ENCODE measurements at regions not wholly inside any gene's neighbourhood (a gene's known extent, or its start where the extent isn't known, plus 50 kb on each side); places are given as distances from the start of the nearest gene placed in this dataset.

DNA sequence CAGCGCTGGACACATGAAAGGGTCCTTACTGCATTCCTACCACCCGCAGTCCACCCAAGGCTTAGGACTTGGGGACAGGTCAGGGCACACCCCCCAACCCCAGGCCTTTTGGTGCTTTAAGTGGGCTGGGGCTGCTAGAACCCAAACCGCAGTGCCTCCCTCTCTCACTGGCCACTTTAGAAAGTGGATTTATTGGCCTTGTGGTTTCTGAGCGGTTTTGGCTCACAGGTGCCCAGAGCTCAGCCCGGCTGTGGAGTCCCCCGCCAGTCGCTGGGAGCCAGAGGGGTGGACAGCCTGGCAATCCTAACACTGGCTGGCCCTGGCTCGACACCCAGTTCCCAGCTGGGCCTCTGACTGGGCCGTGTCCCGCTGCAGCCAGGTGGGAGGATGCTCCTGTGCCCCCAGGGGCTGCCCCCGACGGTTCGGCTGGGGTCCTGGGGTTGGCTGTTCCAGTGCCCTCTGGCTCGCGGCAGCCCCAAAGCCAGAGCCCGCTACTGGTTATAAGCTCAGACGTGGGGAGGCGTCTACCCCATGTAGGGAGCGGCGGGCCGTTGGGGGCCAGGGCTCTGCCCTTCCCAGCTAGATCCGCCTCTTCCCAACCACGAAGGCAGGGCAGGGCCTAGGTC lies 65.2 kb upstream of the RNU6ATAC start:
- DNase-seq: no peak

GRCh38 chr9:134230092-134230941 lies 66.0 kb upstream of the RNU6ATAC start:
- DNase-seq: no peak

GRCh38 chr9:134230942-134231325 lies 66.6 kb upstream of the RNU6ATAC start:
- DNase-seq: no peak

DNA sequence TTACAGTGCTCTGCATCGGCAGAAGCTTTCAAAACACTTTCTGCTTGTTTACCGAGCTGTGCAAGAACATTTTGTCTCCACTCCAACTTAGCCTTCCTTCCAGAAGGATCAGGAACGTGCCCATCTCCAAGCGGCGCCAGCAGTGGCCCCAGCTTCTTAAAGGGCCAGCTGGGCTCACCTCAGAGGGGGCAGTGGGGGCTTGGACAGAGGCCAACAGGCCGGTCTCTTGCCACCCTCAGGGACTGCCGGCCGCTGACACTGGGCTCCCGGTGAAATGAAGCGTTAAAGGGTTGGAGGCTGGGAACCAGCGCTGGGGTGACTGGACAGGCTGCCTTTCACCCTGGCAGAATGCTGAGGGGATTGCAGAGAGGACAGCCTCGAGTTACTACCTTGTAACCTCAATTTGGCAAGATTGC lies 67.0 kb upstream of the RNU6ATAC start:
- DNase-seq: no peak

- no peak for DNase-seq
These were observed 67.4 kb upstream of the RNU6ATAC start for GRCh38 chr9:134231767-134232166.

DNA sequence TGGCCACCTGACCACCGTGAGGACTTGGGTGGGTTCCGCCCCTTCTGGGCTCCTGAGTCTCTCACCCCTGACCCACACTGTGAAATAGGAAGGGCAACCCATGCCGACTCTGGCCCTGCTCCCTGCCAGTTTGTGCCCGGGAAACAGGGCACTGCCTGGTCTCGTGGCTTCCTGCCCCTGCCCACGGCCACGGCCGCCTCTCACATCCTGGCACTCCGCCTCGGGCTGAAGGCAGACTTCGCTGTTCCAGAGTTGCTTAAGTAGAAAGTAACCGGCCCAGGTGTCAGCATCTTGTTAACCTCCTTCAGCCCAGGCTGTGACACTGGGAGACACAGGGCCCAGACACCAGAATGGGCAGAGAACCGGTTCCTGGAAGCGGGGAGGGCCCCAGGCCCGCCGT lies 68.7 kb upstream of the RNU6ATAC start:
- no peak for DNase-seq

- no peak for DNase-seq
These were observed 69.8 kb upstream of the RNU6ATAC start for GRCh38 chr9:134234001-134234660.

DNA sequence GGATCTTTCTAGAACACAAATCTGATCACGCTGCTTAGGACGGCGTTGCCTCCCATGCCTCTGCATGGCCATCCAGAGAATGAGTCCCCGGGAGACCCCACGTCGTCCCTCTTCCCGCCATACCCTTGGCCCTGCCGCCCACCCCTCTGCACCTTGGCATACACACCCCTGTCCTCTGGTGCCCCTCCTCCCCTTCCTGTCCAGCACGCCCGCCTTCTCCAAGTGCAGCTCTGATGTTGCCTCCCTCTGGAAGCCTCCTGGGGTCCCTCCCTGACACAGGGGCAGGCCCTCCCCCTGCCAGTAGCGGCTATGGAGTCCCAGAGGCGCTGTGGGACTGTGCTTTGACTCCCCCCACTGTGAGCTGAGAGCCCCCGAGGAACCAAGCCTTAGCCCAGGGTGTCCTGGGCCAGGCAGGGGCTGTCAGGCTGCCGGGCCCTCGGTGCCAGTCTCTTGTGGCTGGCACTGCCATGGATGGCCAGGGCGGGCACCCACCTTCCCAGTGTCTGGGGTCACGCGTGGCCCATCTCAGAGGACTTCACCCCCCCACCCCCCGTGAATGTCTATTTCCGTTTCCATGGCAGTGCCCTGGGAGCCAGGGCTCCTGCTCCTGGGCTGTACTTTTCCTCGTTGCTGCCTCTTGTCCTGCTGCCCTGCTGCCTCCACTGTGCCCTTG lies 70.5 kb upstream of the RNU6ATAC start:
- DNase-seq: no peak

DNA sequence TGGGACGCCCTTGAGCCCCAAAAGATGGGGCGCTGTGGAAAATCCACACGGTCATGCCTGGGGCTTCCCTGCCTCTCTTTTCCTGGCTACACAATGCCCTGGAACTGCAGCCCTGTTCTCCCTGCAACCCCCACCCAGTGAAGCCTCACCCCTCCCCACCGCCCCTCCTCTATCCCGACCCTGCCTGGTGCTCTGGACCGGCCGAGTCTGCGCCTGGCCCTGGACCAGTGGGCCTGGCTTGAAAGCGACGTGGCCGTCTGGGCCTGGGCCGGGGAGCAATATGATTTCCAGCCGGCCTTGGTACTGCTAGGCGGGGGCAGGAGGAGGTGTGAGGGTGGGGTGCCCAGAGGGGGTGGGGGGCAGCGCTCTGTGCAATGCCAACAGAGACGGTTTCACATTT lies 71.0 kb upstream of the RNU6ATAC start:
- DNase-seq: no peak

GRCh38 chr9:134236001-134236421 lies 71.6 kb upstream of the RNU6ATAC start:
- no peak for DNase-seq

- DNase-seq: no peak
These were observed 72.7 kb upstream of the RNU6ATAC start for GRCh38 chr9:134236935-134237629.

- DNase-seq: no peak
These were observed 73.4 kb upstream of the RNU6ATAC start for GRCh38 chr9:134237630-134238265.

DNA sequence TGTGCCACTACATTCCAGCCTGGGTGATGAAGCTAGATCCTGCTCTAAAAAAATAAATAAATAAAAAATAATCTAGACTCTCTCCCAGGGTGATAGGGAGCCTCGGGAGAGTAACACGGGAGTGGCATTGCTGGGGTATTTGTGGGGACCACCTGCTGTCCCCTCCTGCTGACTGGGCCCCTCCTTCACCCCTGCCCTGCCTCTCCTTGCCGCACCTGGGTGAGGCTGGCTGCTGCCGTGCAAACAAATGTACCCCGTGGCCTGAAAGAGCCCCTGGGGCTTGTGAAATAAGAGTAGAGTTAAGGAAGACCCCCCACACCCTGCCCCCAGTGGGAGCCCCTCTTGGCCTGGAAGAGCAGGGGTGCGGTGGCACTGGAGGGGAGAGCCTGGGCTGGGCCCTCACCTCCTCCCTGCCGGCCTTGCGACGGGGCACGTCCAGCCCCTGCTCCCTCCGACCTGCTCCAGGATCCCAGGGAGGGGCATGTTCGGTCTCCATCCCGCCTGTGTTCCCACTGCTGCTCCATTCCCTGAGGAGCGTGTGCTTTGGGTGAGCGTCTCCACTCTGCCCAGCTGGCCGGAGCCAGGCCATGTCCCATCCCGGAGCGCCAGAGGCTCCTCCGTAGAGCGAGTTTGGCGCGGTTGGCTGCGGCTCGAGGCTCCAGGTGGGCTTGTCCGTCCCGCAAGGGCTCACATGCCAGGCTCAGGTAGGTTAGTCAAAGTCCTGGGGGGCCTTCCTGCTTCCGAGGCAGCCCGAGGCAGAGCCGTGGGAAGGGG lies 75.0 kb upstream of the RNU6ATAC start:
- DNase-seq: no peak

DNA sequence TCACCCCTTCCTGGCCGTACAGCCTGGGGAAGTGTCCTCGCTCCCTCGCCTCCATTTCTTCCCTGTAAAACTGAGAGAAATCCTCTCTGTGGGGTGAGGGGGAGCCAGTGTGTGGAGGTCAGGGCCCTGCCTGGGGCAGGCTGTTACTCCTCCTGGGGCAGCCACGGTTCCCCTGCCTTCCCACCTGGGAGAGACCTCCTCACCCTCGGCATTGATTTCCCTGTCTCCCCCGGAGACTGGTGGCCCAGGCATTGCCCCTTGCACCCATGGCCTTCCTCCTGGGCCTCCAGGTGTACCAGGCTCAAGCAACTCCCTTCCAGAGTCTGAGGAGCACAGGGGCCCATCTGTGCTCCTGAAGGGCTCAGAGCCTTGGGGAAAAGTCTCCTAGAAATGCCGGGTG lies 75.6 kb upstream of the RNU6ATAC start:
- no peak for DNase-seq

GRCh38 chr9:134240361-134240760 lies 76.0 kb upstream of the RNU6ATAC start:
- DNase-seq: no peak

GRCh38 chr9:134242706-134243105 lies 78.3 kb upstream of the RNU6ATAC start:
- DNase-seq: no peak

- no peak for DNase-seq
These were observed 79.6 kb upstream of the RNU6ATAC start for GRCh38 chr9:134243778-134244467.

DNA sequence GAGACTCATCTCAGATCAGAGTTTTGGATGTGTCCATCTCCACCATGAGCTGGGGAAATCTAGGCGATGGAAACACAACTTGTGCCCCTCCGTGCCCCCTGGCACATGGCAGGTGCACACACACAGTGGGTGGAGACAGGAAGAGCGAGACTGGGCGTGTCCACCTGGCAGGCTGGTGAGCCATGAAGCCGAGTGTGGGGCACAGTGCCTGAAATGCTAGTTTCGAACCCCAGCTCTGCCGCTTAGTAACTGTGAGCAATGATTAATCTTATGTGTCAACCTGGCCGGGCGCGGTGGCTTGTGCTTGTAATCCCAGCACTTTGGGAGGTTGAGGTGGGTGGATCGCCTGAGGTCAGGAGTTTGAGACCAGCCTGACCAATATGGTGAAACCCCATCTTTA lies 80.8 kb upstream of the RNU6ATAC start:
- no peak for DNase-seq

DNA sequence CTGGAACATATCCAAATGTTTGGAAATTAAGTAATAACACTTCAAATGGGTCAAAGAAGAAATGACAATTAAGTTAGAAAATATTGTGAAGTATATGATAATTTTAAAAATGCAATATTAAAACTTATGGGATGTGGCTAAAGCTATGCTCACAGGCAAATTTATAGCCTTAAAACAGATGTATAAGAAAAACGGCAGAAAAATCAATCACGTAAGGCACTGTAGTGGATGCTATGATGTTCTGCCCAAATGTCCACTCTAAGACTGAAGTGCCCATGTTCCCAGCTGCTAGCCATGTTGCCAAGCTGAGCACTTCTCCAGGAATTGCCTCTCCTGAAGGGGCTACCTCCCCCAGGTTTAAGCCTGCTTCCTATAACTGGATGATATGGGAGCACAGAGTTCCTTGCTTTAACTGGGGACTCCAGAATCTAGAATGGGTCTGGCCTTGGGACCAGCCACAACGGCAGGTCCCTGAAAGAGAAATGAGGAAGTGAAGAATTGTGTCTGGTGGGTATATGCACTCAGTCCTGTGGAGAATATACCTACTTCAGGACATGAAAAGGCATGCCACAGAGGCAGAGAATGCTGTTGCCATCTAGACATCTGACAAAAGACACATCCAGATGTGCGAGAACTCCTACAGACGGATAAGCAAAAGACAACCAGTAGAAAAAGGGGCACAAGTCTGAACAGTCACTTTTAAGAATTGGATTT lies 78.2 kb upstream of the RXRA start:
- no peak for DNase-seq
